Ammon's horn (tissue), 1 donor: ENCODE measurements at regions not wholly inside any gene's neighbourhood (a gene's known extent, or its start where the extent isn't known, plus 50 kb on each side); places are given as distances from the start of the nearest gene placed in this dataset.
"Not testable (repeated sequence)": the region's sequence is repeated elsewhere in the genome, so short reads cannot be mapped to it uniquely, and the experiment has no call there.

Source experiments
- DNase-seq: peaks from one replicate; pipeline ENCODE4 v3.0.0-alpha.2; 2016; ENCODE audit warnings: low spot score

DNA sequence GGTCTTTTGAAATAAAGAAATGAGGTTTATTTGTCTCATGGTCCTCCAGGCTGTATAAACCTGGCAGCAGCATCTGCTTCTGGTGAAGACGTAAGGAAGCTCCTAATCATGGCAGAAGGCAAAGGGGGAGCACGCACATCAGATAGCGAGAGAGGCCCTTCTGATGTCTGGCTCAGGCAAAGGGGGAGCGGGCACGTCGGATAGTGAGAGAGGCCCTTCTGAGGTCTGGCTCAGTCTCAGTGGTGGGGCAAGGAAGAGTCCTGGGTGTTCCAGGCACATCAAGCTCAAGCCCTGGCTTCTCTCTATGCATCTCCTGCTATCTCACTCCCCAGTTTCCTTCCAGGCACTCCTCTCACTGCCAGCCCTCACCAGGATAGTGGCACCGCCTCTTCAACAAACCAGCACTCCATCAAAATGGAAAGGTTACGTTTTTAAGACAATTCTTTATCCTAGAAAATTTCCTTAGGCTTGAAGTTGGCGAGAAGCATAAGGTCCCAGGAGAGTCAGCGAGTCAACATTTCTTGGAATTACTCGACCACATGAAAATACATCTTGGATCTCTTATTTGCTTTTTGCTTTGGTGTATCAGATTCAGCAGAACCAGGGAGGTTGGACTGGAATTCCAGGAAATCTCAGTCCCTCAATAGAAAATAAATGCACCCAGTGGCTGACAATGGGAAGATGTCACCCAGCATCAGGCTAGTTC lies 189.6 kb upstream of the TMEM132C start:
- no peak for DNase-seq

- DNase-seq, result no peak
Observed at GRCh38 chr12:128077917-128078298, 189.1 kb upstream of the TMEM132C start.

GRCh38 chr12:128078301-128078971 lies 188.5 kb upstream of the TMEM132C start:
- DNase-seq, result no peak

GRCh38 chr12:128079446-128079845 lies 187.5 kb upstream of the TMEM132C start:
- no peak for DNase-seq

- DNase-seq, result no peak
Observed at GRCh38 chr12:128083132-128083729, 183.7 kb upstream of the TMEM132C start.

- no peak for DNase-seq
Observed at GRCh38 chr12:128088926-128089325, 178.0 kb upstream of the TMEM132C start.

- no peak for DNase-seq
Observed at GRCh38 chr12:128089961-128090360, 177.0 kb upstream of the TMEM132C start.

DNA sequence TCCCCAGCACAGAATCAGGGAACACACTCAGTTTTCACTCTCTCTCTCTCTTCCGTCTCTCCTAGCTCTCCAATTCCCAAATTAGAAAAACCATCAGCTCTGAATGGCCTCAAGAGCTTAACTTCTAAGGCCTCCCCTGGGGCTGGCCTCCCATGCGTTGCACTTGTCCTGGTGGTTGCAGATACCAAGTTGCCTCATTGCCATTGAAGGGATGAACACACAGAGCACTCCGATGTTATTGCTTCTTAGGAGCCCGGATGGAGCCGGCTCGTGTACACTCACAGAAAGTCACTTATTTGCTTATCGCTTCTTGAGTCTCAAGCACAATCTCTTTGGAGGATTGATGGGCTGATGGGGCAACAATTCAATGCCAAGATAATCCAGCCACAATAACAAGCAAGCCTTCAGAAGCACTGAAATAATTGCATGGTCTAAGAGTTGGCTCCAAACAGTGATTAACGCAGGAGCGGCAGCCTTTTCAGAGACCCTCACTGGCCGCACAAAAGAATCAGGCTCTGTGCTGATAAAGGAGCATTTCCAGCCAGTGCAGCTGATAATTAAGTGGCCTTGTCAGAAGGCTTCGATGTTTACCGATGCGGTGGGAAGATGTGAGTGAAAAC lies 175.8 kb upstream of the TMEM132C start:
- no peak for DNase-seq

DNA sequence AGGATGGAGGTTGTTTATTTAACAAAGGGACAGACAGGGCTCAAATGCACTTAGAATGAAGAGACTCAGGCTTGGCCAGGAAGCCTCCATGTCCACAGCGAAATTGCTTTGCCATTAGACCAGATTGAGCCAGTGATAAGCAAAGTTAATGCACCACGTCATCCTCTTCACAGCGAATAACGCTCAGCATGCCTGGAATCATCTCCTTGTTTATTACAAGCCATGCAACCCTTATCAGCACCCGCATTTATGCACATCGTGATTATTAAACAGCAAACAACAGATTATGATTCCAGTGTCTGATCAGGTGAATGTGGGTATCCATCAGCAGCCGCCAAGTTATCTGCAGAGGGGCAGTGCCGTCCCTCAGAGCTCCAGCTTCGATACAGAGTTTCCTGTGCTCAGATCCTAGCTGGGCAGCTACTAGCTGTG lies 175.0 kb upstream of the TMEM132C start:
- no peak for DNase-seq

DNA sequence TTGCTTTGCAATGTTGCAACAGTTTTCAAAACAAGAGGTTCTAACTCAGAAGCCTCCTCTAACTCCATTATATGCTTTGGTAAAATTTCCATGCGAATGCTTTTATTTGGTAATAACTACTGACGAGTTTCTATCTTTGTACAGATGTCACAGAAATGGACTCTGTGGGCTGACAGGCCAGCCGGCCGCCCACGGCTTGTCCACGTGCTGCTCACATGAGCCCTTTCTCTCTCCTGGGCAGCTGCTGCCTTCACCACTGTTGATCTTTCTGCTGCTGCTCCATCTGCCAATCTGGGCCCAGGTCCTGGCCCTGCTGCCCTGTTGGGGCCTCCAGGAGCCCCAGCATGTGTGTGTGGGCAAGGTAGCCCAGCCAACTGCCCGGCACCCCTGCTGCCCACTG lies 168.2 kb upstream of the TMEM132C start:
- no peak for DNase-seq

DNA sequence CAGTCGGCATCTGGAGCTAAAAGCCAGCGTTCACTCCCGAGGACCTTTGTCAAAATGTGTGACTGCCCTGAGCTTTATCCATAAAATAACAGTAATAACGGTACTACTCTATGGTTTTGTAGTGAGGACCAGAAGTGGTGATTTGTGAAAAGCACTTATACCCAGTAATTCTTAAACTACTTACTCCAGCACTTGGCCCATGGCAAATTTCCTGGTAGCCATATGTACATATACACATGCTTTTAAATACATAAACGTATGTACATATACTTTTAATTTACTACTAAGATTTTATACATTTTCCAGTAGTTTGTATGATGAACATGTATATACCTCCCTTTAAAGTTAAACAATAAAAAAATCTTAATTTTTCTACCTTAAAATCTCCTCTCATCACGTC lies 163.8 kb upstream of the TMEM132C start:
- DNase-seq, result no peak

DNA sequence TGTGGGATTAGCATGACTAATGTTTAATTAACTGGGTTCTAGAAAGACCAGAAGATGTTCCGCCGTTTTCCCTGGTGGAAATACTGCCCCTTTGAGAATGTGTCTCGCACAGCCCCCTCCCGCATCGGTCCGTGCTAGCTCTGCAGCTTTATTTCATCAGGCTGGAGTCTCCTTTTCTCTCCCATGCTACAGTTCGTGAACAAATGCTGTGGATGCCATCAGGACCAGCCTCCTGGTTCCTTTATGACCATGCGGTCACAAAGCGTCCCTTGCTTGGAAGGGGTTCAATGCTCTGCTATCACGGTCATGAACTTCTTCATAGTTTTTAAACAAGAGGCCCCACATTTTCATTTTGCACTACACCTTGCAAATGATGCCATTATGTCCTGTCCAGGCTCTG lies 157.7 kb upstream of the TMEM132C start:
- no peak for DNase-seq

- no peak for DNase-seq
Observed at GRCh38 chr12:128109636-128110035, 157.3 kb upstream of the TMEM132C start.

DNA sequence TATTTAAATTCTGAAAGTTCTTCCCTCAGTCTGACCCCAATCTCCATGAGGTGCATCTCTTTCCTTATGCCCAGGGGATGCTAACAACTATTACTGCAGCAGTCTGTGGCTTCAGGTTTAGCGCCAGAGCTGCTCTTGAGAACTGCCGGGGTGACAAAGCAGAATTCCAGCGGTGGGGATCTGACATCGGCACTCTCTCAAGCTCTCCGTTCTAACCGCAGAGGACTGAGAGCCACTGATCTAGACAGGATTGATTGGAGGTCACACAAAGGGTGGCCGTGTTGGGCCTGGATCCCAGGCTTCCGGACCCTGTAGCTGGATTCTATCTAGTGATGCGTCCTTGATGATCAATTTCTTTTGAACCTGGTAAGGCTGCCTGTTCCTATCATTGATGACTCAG lies 155.6 kb upstream of the TMEM132C start:
- DNase-seq, result no peak

- DNase-seq, result no peak
Observed at GRCh38 chr12:128111951-128112350, 155.0 kb upstream of the TMEM132C start.

GRCh38 chr12:128113250-128113649 lies 153.7 kb upstream of the TMEM132C start:
- not testable (repeated sequence) for DNase-seq

- no peak for DNase-seq
Observed at GRCh38 chr12:128114485-128114884, 152.5 kb upstream of the TMEM132C start.

- no peak for DNase-seq
Observed at GRCh38 chr12:128116537-128116936, 150.4 kb upstream of the TMEM132C start.

DNA sequence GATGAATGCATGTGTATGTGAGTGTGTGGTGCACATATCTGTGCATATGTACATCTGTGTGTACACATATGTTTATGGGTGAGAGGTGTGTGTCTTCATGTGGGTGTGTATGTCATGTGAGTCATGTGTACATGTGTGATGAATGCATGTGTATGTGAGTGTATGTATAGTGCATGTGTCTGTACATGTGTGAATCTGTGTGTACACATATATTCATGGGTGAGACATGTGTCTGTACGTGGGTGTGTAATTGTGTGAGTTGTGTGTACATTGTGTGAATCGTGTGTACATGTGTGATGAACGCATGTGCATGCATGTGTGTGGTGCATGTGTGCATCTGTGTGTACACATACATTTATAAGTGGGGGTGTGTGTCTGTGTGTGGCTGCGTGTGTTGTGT lies 146.9 kb upstream of the TMEM132C start:
- no peak for DNase-seq

- no peak for DNase-seq
Observed at GRCh38 chr12:128121424-128121823, 145.5 kb upstream of the TMEM132C start.

DNA sequence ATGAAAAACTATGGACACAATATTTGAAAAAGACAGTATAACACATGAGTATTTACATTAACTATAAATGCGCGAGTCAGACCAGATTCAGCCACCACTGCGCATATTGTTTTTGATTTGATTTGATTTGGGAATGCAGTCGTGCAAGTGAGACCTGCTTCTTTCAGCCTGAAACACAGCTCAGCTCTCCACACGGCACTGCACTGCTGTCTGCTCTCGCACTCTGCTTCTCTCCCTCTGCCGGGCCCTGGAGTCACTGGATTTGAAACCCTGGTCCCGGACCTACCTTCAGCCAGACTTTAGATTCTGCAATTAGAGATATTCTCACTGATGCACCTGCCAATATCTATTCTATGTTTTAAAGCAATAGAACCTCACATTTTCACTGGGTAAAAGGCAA lies 143.9 kb upstream of the TMEM132C start:
- no peak for DNase-seq

DNA sequence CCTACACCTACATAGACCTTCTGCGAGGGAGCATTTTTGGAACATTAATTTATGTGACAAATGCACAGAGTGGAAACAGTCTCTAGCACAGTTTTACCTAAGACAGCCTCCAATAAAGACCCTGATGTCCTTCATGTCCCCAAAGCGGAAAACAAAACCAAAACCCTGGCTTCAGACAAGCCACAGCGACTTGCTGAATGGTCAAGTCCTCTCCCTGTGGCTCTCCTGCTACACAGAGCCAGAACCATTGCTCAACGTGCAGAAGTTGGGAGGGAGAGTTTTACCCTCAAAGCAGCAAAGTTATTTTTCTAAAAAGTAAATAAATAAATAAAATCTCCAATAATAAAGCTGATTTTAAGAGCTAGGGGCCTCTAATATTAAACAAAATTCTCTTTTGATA lies 135.0 kb upstream of the TMEM132C start:
- no peak for DNase-seq
